Peyer's patch (tissue), 4 donors: ENCODE measurements at regions not wholly inside any gene's neighbourhood (a gene's known extent, or its start where the extent isn't known, plus 50 kb on each side); places are given as distances from the start of the nearest gene placed in this dataset.

Source experiments
- POLR2A ChIP-seq, 2 donors: fragments of 450-650 bp; IDR thresholded peaks; one replicate each; pipeline ENCODE4 v1.5.1; 2017; ENCODE audit warnings: antibody characterized with exemption in 2 of 2, mild to moderate bottlenecking in 2 of 2, moderate library complexity in 2 of 2
- TF ChIP-seq, protein P1 (sequence below), 6 experiments: fragments of 450-650 bp in 4 of 6; fragments of 200-600 bp in 2 of 6; sonication (generic) in 1 of 6; IDR thresholded peaks; one replicate each; pipeline ENCODE4 v1.5.1; 2017 to 2019; ENCODE audit warnings: antibody characterized with exemption in 6 of 6, mild to moderate bottlenecking in 3 of 6, moderate library complexity in 1 of 6

DNA sequence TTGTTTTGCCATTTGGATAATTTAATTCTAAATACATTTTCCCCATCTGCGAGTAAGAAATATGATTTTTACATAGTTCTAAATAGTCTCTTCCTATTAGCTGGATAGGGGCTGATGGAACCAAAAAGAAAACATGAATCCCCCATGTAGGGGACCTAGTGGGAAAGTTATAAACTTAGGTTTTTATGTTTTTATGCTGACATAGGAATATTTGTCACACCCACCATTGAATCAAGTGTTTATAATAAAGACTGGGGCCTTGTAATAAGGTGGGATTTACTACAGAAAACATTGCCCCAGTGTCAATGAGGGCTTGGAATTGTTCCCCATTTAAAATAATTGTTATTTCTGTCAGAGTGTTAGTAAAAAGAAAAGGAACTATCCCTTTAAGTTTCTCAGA lies 2506.6 kb downstream of the PCDH7 start:
- TF ChIP-seq, protein P1, sequence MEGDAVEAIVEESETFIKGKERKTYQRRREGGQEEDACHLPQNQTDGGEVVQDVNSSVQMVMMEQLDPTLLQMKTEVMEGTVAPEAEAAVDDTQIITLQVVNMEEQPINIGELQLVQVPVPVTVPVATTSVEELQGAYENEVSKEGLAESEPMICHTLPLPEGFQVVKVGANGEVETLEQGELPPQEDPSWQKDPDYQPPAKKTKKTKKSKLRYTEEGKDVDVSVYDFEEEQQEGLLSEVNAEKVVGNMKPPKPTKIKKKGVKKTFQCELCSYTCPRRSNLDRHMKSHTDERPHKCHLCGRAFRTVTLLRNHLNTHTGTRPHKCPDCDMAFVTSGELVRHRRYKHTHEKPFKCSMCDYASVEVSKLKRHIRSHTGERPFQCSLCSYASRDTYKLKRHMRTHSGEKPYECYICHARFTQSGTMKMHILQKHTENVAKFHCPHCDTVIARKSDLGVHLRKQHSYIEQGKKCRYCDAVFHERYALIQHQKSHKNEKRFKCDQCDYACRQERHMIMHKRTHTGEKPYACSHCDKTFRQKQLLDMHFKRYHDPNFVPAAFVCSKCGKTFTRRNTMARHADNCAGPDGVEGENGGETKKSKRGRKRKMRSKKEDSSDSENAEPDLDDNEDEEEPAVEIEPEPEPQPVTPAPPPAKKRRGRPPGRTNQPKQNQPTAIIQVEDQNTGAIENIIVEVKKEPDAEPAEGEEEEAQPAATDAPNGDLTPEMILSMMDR (IDR thresholded peaks at IDR 0.05) = no peak
- TF ChIP-seq POLR2A (IDR thresholded peaks at IDR 0.05) = no peak
